ENCODE measurements at regions not wholly inside any gene's neighbourhood (a gene's known extent, or its start where the extent isn't known, plus 50 kb on each side); places are given as distances from the start of the nearest gene placed in this dataset.

DNA sequence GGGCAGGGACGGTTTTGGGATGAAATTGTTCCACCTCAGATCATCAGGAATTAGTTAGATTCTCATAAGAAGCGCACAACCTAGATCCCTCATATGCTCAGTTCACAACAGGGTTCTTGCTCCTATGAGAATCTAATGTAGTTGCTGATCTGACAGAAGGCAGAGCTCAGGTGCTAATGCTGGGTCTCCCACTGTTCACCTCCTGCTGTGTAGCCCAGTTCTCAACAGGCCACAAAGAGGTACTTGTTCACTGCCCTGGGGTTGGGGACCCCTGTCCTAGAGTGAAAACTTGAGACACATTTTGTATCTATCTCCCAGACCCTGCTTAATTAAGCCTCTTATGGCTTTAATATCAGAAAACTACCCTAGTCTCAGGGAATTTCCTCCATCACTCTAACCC is 966.0 kb downstream of the PCDH17 start:
- Histone ChIP-seq H3K27me3 (ENCODE audit: insufficient read depth, poor library complexity, severe bottlenecking) (no peaks in the 10 kb centered on the region), H3K4me3 (replicated peaks; ENCODE audit: insufficient read depth, low read length) (no peak overlapping the region), H3K27ac (replicated peaks) (no peak overlapping the region)
- no peak for DNase-seq (ENCODE audit: low read depth in 1 of 2, low spot score in 1 of 2)
- TF ChIP-seq, protein P1, sequence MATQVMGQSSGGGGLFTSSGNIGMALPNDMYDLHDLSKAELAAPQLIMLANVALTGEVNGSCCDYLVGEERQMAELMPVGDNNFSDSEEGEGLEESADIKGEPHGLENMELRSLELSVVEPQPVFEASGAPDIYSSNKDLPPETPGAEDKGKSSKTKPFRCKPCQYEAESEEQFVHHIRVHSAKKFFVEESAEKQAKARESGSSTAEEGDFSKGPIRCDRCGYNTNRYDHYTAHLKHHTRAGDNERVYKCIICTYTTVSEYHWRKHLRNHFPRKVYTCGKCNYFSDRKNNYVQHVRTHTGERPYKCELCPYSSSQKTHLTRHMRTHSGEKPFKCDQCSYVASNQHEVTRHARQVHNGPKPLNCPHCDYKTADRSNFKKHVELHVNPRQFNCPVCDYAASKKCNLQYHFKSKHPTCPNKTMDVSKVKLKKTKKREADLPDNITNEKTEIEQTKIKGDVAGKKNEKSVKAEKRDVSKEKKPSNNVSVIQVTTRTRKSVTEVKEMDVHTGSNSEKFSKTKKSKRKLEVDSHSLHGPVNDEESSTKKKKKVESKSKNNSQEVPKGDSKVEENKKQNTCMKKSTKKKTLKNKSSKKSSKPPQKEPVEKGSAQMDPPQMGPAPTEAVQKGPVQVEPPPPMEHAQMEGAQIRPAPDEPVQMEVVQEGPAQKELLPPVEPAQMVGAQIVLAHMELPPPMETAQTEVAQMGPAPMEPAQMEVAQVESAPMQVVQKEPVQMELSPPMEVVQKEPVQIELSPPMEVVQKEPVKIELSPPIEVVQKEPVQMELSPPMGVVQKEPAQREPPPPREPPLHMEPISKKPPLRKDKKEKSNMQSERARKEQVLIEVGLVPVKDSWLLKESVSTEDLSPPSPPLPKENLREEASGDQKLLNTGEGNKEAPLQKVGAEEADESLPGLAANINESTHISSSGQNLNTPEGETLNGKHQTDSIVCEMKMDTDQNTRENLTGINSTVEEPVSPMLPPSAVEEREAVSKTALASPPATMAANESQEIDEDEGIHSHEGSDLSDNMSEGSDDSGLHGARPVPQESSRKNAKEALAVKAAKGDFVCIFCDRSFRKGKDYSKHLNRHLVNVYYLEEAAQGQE (IDR thresholded peaks at IDR 0.05; ENCODE audit: insufficient replicate concordance, low read depth) = no peak
- no peak for TF ChIP-seq SPI1 (IDR thresholded peaks at IDR 0.05; ENCODE audit: borderline replicate concordance, low read depth)

DNA sequence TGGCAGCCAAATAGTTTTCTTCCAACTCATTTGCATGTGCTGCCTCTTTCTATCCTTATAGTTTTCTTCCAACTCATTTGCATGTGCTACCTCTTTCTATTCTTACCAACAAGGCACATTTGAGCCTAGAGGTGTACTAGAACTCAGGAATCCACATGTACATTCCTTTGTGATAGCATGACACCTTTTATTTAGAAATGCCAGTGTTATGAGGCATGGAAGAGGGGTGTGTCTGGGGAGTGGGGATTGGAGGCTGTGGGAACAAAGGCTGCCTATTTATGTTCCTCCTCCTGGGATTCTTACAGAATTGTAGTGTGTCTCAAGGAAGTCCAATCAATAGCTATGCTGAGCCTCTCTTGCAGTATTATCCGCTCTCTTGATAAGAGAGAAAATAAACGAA is 966.7 kb downstream of the PCDH17 start:
- no peak for DNase-seq (ENCODE audit: low read depth in 1 of 2, low spot score in 1 of 2)
- H3K27me3 ChIP-seq (ENCODE audit: insufficient read depth, poor library complexity, severe bottlenecking) = no peaks in the 10 kb centered on the region
- TF ChIP-seq POLR2AphosphoS5 (IDR thresholded peaks at IDR 0.05; ENCODE audit: low read depth) (no peak), GABPA (IDR thresholded peaks at IDR 0.05; ENCODE audit: low read depth) (no peak), SPI1 (IDR thresholded peaks at IDR 0.05; ENCODE audit: borderline replicate concordance, low read depth) (no peak)
- TF ChIP-seq, protein P2, sequence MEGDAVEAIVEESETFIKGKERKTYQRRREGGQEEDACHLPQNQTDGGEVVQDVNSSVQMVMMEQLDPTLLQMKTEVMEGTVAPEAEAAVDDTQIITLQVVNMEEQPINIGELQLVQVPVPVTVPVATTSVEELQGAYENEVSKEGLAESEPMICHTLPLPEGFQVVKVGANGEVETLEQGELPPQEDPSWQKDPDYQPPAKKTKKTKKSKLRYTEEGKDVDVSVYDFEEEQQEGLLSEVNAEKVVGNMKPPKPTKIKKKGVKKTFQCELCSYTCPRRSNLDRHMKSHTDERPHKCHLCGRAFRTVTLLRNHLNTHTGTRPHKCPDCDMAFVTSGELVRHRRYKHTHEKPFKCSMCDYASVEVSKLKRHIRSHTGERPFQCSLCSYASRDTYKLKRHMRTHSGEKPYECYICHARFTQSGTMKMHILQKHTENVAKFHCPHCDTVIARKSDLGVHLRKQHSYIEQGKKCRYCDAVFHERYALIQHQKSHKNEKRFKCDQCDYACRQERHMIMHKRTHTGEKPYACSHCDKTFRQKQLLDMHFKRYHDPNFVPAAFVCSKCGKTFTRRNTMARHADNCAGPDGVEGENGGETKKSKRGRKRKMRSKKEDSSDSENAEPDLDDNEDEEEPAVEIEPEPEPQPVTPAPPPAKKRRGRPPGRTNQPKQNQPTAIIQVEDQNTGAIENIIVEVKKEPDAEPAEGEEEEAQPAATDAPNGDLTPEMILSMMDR (IDR thresholded peaks at IDR 0.05; ENCODE audit: insufficient read depth, low read length) = no peak
- TF ChIP-seq, protein P1 (IDR thresholded peaks at IDR 0.05; ENCODE audit: insufficient replicate concordance, low read depth) = no peak
- no peak overlapping the region for H3K4me3 ChIP-seq (replicated peaks; ENCODE audit: insufficient read depth, low read length)
- H3K27ac ChIP-seq (replicated peaks) = no peak overlapping the region

DNA sequence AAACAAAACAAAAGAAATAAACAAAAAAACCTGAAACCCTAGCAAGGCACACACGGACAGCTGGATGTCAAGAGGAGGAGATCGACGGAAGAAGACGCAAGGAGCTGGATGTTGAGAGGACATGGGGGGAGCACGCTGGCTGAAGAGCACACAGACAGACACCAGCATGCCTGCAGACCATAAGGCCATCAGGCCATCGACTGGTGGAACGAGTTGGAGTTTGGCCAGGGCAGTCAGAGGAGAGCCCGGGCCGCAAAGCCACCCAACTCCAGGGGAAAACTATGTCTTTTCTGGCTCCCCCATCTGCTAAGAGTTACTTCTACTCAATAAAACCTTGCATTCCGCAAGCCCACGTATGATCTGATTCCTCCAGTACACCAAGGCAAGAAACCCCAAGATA is 979.6 kb downstream of the PCDH17 start:
- no peak overlapping the region for H3K4me3 ChIP-seq (replicated peaks; ENCODE audit: insufficient read depth, low read length)
- DNase-seq (ENCODE audit: low read depth in 1 of 2, low spot score in 1 of 2) = no peak
- TF ChIP-seq GABPA (IDR thresholded peaks at IDR 0.05; ENCODE audit: low read depth) (no peak), POLR2AphosphoS5 (IDR thresholded peaks at IDR 0.05; ENCODE audit: low read depth) (no peak), SPI1 (IDR thresholded peaks at IDR 0.05; ENCODE audit: borderline replicate concordance, low read depth) (no peak)
- TF ChIP-seq, protein P1 (IDR thresholded peaks at IDR 0.05; ENCODE audit: insufficient replicate concordance, low read depth) = no peak
- TF ChIP-seq, protein P2 (IDR thresholded peaks at IDR 0.05; ENCODE audit: insufficient read depth, low read length) = no peak
- no peak overlapping the region for H3K27ac ChIP-seq (replicated peaks)
- no peaks in the 10 kb centered on the region for H3K27me3 ChIP-seq (ENCODE audit: insufficient read depth, poor library complexity, severe bottlenecking)

Measured in HL-60 (cell line).